T-helper 1 cell treated with Interleukin-12 subunit alpha and Interleukin-12 subunit beta and Interleukin-4 antibody, amounts not matched to agents 30 ng/mL and 1 ng/mL, for 36 hours (primary cell): ENCODE measurements at regions not wholly inside any gene's neighbourhood (a gene's known extent, or its start where the extent isn't known, plus 50 kb on each side); places are given as distances from the start of the nearest gene placed in this dataset.
"Not testable (repeated sequence)": the region's sequence is repeated elsewhere in the genome, so short reads cannot be mapped to it uniquely, and the experiment has no call there.

ENCODE experiments used
- intact Hi-C: fragments of 100-400 bp; cut with micrococcal nuclease; formaldehyde crosslinking; loops from one replicate; pipeline ENCODE4 v1.15.1; 2024

GRCh38 chr5:118295045-118295444 lies 693.3 kb downstream of the DTWD2 start:
- intact Hi-C loops: no loop called here

GRCh38 chr5:118293378-118293777 lies 695.0 kb downstream of the DTWD2 start:
- intact Hi-C loops: no loop called here

- intact Hi-C loops: no loop called here
These were observed 698.1 kb downstream of the DTWD2 start for GRCh38 chr5:118290204-118290603.

- intact Hi-C loops: not testable (repeated sequence)
These were observed 704.1 kb downstream of the DTWD2 start for GRCh38 chr5:118284230-118284629.

GRCh38 chr5:118282480-118283038 lies 705.8 kb downstream of the DTWD2 start:
- intact Hi-C loops: not testable (repeated sequence)

- intact Hi-C loops: no loop called here
These were observed 708.6 kb downstream of the DTWD2 start for GRCh38 chr5:118279540-118280294.

GRCh38 chr5:118270526-118270925 lies 717.8 kb downstream of the DTWD2 start:
- intact Hi-C loops: no loop called here

GRCh38 chr5:118258223-118258622 lies 730.1 kb downstream of the DTWD2 start:
- intact Hi-C loops: no loop called here

- intact Hi-C loops: no loop called here
These were observed 731.3 kb downstream of the DTWD2 start for GRCh38 chr5:118257066-118257465.

- intact Hi-C loops: no loop called here
These were observed 734.9 kb downstream of the DTWD2 start for GRCh38 chr5:118253225-118254061.

GRCh38 chr5:118249386-118249785 lies 739.0 kb downstream of the DTWD2 start:
- intact Hi-C loops: no loop called here

GRCh38 chr5:118247458-118247857 lies 740.9 kb downstream of the DTWD2 start:
- intact Hi-C loops: no loop called here

- intact Hi-C loops: no loop called here
These were observed 744.7 kb downstream of the DTWD2 start for GRCh38 chr5:118243613-118244012.

GRCh38 chr5:118243068-118243467 lies 745.3 kb downstream of the DTWD2 start:
- intact Hi-C loops: no loop called here

- intact Hi-C loops: no loop called here
These were observed 752.1 kb downstream of the DTWD2 start for GRCh38 chr5:118236108-118236849.

- intact Hi-C loops: no loop called here
These were observed 754.7 kb downstream of the DTWD2 start for GRCh38 chr5:118233606-118234005.

- intact Hi-C loops: no loop called here
These were observed 759.9 kb downstream of the DTWD2 start for GRCh38 chr5:118228489-118228888.

- intact Hi-C loops: no loop called here
These were observed 763.8 kb downstream of the DTWD2 start for GRCh38 chr5:118224546-118224945.

GRCh38 chr5:118220556-118221195 lies 767.7 kb downstream of the DTWD2 start:
- intact Hi-C loops: no loop called here

- intact Hi-C loops: no loop called here
These were observed 776.7 kb downstream of the DTWD2 start for GRCh38 chr5:118211606-118212005.

- intact Hi-C loops: no loop called here
These were observed 780.3 kb downstream of the DTWD2 start for GRCh38 chr5:118208031-118208453.
